MCF 10A (cell line): ENCODE measurements at regions not wholly inside any gene's neighbourhood (a gene's known extent, or its start where the extent isn't known, plus 50 kb on each side); places are given as distances from the start of the nearest gene placed in this dataset.
"Not testable (repeated sequence)": the region's sequence is repeated elsewhere in the genome, so short reads cannot be mapped to it uniquely, and the experiment has no call there.

Source experiments
- BruUV-seq: library from RNA; stranded (reverse); fragments of 400-500 nt; replicated peaks from 2 replicates; lab custom pipeline; 2021; lab: Mats Ljungman, UMichigan
- CTCF ChIA-PET: fragments of 300-600 bp; sonication (Branson Sonifier 250); formaldehyde crosslinking; extraction: SDS; loops from one replicate; lab custom pipeline; 2021; ENCODE audit warnings: antibody characterized with exemption, inconsistent platforms; lab: Yijun Ruan, JAX
- POLR2A ChIA-PET: fragments of 300-600, 350-650 bp; sonication (Branson Sonifier 250); formaldehyde crosslinking; extraction: SDS; loops from one replicate; lab custom pipeline; 2020; ENCODE audit warnings: antibody characterized with exemption, inconsistent platforms; lab: Yijun Ruan, JAX
- DNase-seq: peaks from one replicate; pipeline ENCODE4 v3.0.0-alpha.2; 2018; ENCODE audit not compliant: unreplicated experiment
- H3K27ac Mint-ChIP-seq: one replicate; pipeline ENCODE4 v1.8.0; 2022; ENCODE audit warnings: mild to moderate bottlenecking, low read depth, mixed read lengths; ENCODE audit not compliant: unreplicated experiment
- H3K27me3 Mint-ChIP-seq: one replicate; pipeline ENCODE4 v1.8.0; 2022; ENCODE audit warnings: mixed read lengths; ENCODE audit not compliant: insufficient read depth, unreplicated experiment
- H3K36me3 Mint-ChIP-seq: one replicate; pipeline ENCODE4 v1.8.0; 2022; ENCODE audit warnings: mild to moderate bottlenecking, moderate library complexity, mixed read lengths; ENCODE audit not compliant: insufficient read depth, unreplicated experiment
- H3K4me1 Mint-ChIP-seq: one replicate; pipeline ENCODE4 v1.8.0; 2022; ENCODE audit warnings: mixed read lengths; ENCODE audit not compliant: insufficient read depth, unreplicated experiment
- H3K4me3 Mint-ChIP-seq: one replicate; pipeline ENCODE4 v1.8.0; 2022; ENCODE audit warnings: mild to moderate bottlenecking, moderate library complexity, mixed read lengths; ENCODE audit not compliant: unreplicated experiment
- H3K9me3 Mint-ChIP-seq: one replicate; pipeline ENCODE4 v1.8.0; 2022; ENCODE audit warnings: mixed read lengths; ENCODE audit not compliant: unreplicated experiment
- intact Hi-C: fragments of 100-400 bp; cut with micrococcal nuclease; formaldehyde crosslinking; loops from 2 replicates; pipeline ENCODE4 v1.14.1; 2022
- TF ChIP-seq, protein P1 (sequence below): fragments of 200-600 bp; IDR thresholded peaks from one replicate; pipeline ENCODE4 v1.8.0; 2022; ENCODE audit warnings: antibody characterized with exemption, mild to moderate bottlenecking; ENCODE audit not compliant: unreplicated experiment

DNA sequence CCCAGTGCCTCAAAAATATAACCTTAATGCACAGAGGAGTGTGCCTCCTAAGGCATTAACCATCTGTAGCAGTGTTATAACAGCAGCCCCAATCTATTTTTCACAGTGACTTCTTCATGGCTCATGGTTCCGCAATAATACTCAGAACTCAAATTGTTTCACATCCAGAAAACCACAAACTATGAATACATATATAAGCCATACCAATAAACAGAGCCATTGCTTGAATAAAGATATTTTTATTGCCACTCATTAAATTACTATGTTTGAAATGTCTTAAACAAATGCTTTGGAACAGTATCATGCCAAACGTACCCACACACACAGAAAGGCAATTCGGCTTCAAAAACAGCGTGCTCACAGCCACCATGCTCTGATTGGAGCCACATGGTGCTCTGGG is 629.3 kb upstream of the NRP1 start:
- H3K27me3 Mint-ChIP-seq: no peaks in the 10 kb centered on the region
- BruUV-seq: no TSS peak
- H3K27ac Mint-ChIP-seq: no peak overlapping the region
- H3K4me1 Mint-ChIP-seq: no peaks in the 10 kb centered on the region
- H3K4me3 Mint-ChIP-seq: no peak overlapping the region
- H3K36me3 Mint-ChIP-seq: no peaks in the 10 kb centered on the region
- no peak for DNase-seq
- intact Hi-C loops: no loop called here
- CTCF ChIA-PET: no interaction called here
- TF ChIP-seq, protein P1, sequence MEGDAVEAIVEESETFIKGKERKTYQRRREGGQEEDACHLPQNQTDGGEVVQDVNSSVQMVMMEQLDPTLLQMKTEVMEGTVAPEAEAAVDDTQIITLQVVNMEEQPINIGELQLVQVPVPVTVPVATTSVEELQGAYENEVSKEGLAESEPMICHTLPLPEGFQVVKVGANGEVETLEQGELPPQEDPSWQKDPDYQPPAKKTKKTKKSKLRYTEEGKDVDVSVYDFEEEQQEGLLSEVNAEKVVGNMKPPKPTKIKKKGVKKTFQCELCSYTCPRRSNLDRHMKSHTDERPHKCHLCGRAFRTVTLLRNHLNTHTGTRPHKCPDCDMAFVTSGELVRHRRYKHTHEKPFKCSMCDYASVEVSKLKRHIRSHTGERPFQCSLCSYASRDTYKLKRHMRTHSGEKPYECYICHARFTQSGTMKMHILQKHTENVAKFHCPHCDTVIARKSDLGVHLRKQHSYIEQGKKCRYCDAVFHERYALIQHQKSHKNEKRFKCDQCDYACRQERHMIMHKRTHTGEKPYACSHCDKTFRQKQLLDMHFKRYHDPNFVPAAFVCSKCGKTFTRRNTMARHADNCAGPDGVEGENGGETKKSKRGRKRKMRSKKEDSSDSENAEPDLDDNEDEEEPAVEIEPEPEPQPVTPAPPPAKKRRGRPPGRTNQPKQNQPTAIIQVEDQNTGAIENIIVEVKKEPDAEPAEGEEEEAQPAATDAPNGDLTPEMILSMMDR: no peak
- POLR2A ChIA-PET: no interaction called here
- H3K9me3 Mint-ChIP-seq: peaks cover 7% of the 10 kb centered on the region

- BruUV-seq, CTCF ChIA-PET, H3K27me3 Mint-ChIP-seq: not testable (repeated sequence)
Observed at GRCh38 chr10:33956322-33956721, 621.9 kb upstream of the NRP1 start.

GRCh38 chr10:33955676-33956075 is 621.2 kb upstream of the NRP1 start:
- H3K36me3 Mint-ChIP-seq: no peaks in the 10 kb centered on the region
- no peaks in the 10 kb centered on the region for H3K27me3 Mint-ChIP-seq
- peaks cover 8% of the 10 kb centered on the region for H3K4me1 Mint-ChIP-seq
- CTCF ChIA-PET: no interaction called here
- POLR2A ChIA-PET: interaction anchor here (0.6 kb wide), 1 partner anchor 14 kb away, joined by 4 read pairs; no protein-coding TSS in a partner anchor
- no TSS peak for BruUV-seq
- no peaks in the 10 kb centered on the region for H3K9me3 Mint-ChIP-seq
- peak; percentile 1 for DNase-seq
- TF ChIP-seq, protein P1: no peak
- no peak overlapping the region for H3K27ac Mint-ChIP-seq
- intact Hi-C loops: no loop called here
- no peak overlapping the region for H3K4me3 Mint-ChIP-seq

More at GRCh38 chr10:33956322-33956721, 621.9 kb upstream of the NRP1 start:
- H3K4me3 Mint-ChIP-seq, H3K27ac Mint-ChIP-seq, H3K9me3 Mint-ChIP-seq, H3K36me3 Mint-ChIP-seq, DNase-seq, intact Hi-C loops, H3K4me1 Mint-ChIP-seq, POLR2A ChIA-PET: not testable (repeated sequence)

DNA sequence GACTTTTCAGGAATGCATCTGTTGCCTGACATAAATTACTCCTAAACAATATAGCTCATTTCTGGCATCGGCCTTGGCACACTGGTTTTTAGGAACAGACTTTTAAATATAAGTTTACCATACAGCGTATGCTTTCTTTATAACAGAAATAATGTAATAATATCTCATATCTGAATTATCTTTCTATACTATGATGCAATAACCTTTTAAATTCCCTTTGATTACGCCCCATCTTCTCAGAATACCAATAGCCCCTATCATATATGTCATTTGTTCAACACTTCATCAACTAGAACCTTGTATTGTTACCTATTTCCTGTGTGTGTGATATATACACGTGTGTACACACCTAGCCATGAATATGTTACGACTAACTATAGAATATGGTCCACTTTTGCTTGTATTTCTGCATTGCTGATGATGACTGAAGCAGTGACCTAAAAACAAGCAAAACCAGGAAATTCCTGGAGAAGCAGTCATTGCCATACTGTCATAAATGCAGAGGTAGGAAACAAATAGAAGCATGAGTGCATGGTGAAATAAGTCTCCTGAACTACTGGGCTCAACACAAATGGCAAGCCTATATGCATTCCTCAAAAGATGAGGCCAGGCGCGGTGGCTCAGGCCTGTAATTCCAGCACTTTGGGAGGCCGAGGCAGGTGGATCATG is 618.4 kb upstream of the NRP1 start:
- Mint-ChIP-seq H3K4me1 (peaks cover 8% of the 10 kb centered on the region), H3K27ac (no peak overlapping the region), H3K4me3 (no peak overlapping the region), H3K36me3 (no peaks in the 10 kb centered on the region), H3K27me3 (no peaks in the 10 kb centered on the region), H3K9me3 (no peaks in the 10 kb centered on the region)
- BruUV-seq: no TSS peak
- intact Hi-C loops: no loop called here
- no peak for DNase-seq
- ChIA-PET POLR2A (no interaction called here), CTCF (no interaction called here)
- TF ChIP-seq, protein P1: no peak
